WTC11 (cell line): ENCODE measurements at regions not wholly inside any gene's neighbourhood (a gene's known extent, or its start where the extent isn't known, plus 50 kb on each side); places are given as distances from the start of the nearest gene placed in this dataset.

ENCODE experiments used
- ATAC-seq: fragments of 200-7000 bp; cut with Tn5 transposase; 2 replicates; pipeline ENCODE4 v1.10.0; 2021; ENCODE audit warnings: mild to moderate bottlenecking, moderate library complexity
- CTCF ChIA-PET: fragments of 300-600 bp; sonication (Branson Sonifier 250); formaldehyde crosslinking; loops from one replicate; lab custom pipeline; 2021; ENCODE audit warnings: antibody characterized with exemption; lab: Charles Lee
- POLR2A ChIA-PET: fragments of 350-600 bp; sonication (Branson Sonifier 250); formaldehyde crosslinking; loops from one replicate; lab custom pipeline; 2021; ENCODE audit warnings: antibody characterized with exemption; lab: Charles Lee
- DNase-seq: peaks from one replicate; pipeline ENCODE4 v3.0.0; 2021; ENCODE audit warnings: low spot score
- H3K27ac Mint-ChIP-seq: 2 replicates; pipeline ENCODE4 v1.8.0; 2021; ENCODE audit warnings: mixed read lengths
- H3K27me3 Mint-ChIP-seq: 2 replicates; pipeline ENCODE4 v1.8.0; 2021; ENCODE audit warnings: low read depth, mild to moderate bottlenecking, moderate library complexity, mixed read lengths
- H3K36me3 Mint-ChIP-seq: 2 replicates; pipeline ENCODE4 v1.8.0; 2021; ENCODE audit warnings: mixed read lengths
- H3K4me1 Mint-ChIP-seq: 2 replicates; pipeline ENCODE4 v1.8.0; 2022; ENCODE audit warnings: mixed read lengths
- H3K4me3 Mint-ChIP-seq: 2 replicates; pipeline ENCODE4 v1.8.0; 2021; ENCODE audit warnings: mild to moderate bottlenecking, moderate library complexity, mixed read lengths
- H3K9me3 Mint-ChIP-seq: 2 replicates; pipeline ENCODE4 v1.8.0; 2021; ENCODE audit warnings: mixed read lengths
- CREM ChIP-seq: sonication (generic); formaldehyde crosslinking; IDR thresholded peaks from 2 replicates; pipeline ENCODE4 v1.8.1; 2022; ENCODE audit warnings: mild to moderate bottlenecking, missing genetic modification reagents, moderate library complexity
- FOXK1 ChIP-seq: sonication (generic); formaldehyde crosslinking; IDR thresholded peaks from 2 replicates; pipeline ENCODE4 v1.8.0; 2022; ENCODE audit warnings: mild to moderate bottlenecking, moderate library complexity, missing genetic modification reagents
- FOXP1 ChIP-seq: sonication (generic); formaldehyde crosslinking; IDR thresholded peaks from 2 replicates; pipeline ENCODE4 v1.8.0; 2022; ENCODE audit warnings: missing genetic modification reagents, mild to moderate bottlenecking, moderate library complexity, borderline replicate concordance
- GRHL2 ChIP-seq: fragments of 250-450 bp; sonication (Bioruptor Pico); IDR thresholded peaks from 2 replicates; pipeline ENCODE4 v1.8.0; 2022; ENCODE audit warnings: mild to moderate bottlenecking, moderate library complexity; ENCODE audit not compliant: insufficient replicate concordance, severe bottlenecking
- HMGA2 ChIP-seq: fragments of 250-450 bp; sonication (Bioruptor Pico); IDR thresholded peaks from 2 replicates; pipeline ENCODE4 v1.4.0; 2021; ENCODE audit warnings: mild to moderate bottlenecking, moderate library complexity
- JUN ChIP-seq: sonication (generic); formaldehyde crosslinking; IDR thresholded peaks from 2 replicates; pipeline ENCODE4 v1.8.0; 2023; ENCODE audit warnings: mild to moderate bottlenecking, missing genetic modification reagents
- MXD4 ChIP-seq: fragments of 250-450 bp; sonication (Bioruptor Pico); IDR thresholded peaks from 2 replicates; pipeline ENCODE4 v1.8.0; 2021; ENCODE audit warnings: mild to moderate bottlenecking, moderate library complexity, borderline replicate concordance
- NFATC4 ChIP-seq: fragments of 250-450 bp; sonication (Bioruptor Pico); IDR thresholded peaks from 2 replicates; pipeline ENCODE4 v1.9.0; 2021; ENCODE audit warnings: mild to moderate bottlenecking
- NR1H2 ChIP-seq: sonication (generic); formaldehyde crosslinking; IDR thresholded peaks from 2 replicates; pipeline ENCODE4 v1.9.0; 2021; ENCODE audit warnings: mild to moderate bottlenecking, moderate library complexity, missing genetic modification reagents
- NR3C1 ChIP-seq: sonication (generic); formaldehyde crosslinking; conservative IDR thresholded peaks from 2 replicates; pipeline ENCODE4 v1.8.1; 2023; ENCODE audit warnings: low read depth, mild to moderate bottlenecking, missing genetic modification reagents
- OVOL2 ChIP-seq: fragments of 250-450 bp; sonication (Bioruptor Pico); IDR thresholded peaks from 2 replicates; pipeline ENCODE4 v1.9.0; 2021; ENCODE audit warnings: mild to moderate bottlenecking, borderline replicate concordance
- RELA ChIP-seq: sonication (generic); formaldehyde crosslinking; IDR thresholded peaks from 2 replicates; pipeline ENCODE4 v1.8.1; 2022; ENCODE audit warnings: missing genetic modification reagents, mild to moderate bottlenecking, borderline replicate concordance
- RORB ChIP-seq: fragments of 250-450 bp; sonication (Bioruptor Pico); IDR thresholded peaks from 2 replicates; pipeline ENCODE4 v1.9.0; 2021; ENCODE audit warnings: mild to moderate bottlenecking
- TCF7 ChIP-seq: sonication (generic); formaldehyde crosslinking; IDR thresholded peaks from 2 replicates; pipeline ENCODE4 v1.8.0; 2022; ENCODE audit warnings: mild to moderate bottlenecking, low read depth, missing genetic modification reagents, moderate library complexity
- TEAD1 ChIP-seq: sonication (generic); formaldehyde crosslinking; IDR thresholded peaks from 2 replicates; pipeline ENCODE4 v1.8.0; 2022; ENCODE audit warnings: mild to moderate bottlenecking, missing genetic modification reagents
- TEAD4 ChIP-seq: sonication (generic); formaldehyde crosslinking; IDR thresholded peaks from 2 replicates; pipeline ENCODE4 v1.8.0; 2022; ENCODE audit warnings: mild to moderate bottlenecking, missing genetic modification reagents
- TP53 ChIP-seq: sonication (generic); formaldehyde crosslinking; IDR thresholded peaks from 2 replicates; pipeline ENCODE4 v1.8.1; 2023; ENCODE audit warnings: mild to moderate bottlenecking, missing genetic modification reagents
- ZBTB21 ChIP-seq: sonication (generic); formaldehyde crosslinking; IDR thresholded peaks from 2 replicates; pipeline ENCODE4 v1.8.1; 2023; ENCODE audit warnings: mild to moderate bottlenecking, missing genetic modification reagents, borderline replicate concordance
- ZNF121 ChIP-seq: sonication (generic); formaldehyde crosslinking; IDR thresholded peaks from 2 replicates; pipeline ENCODE4 v1.8.0; 2023; ENCODE audit warnings: missing genetic modification reagents
- ZNF138 ChIP-seq: sonication (generic); formaldehyde crosslinking; conservative IDR thresholded peaks from 2 replicates; pipeline ENCODE4 v1.8.1; 2022; ENCODE audit warnings: mild to moderate bottlenecking, moderate library complexity, missing genetic modification reagents
- ZNF263 ChIP-seq: sonication (generic); formaldehyde crosslinking; IDR thresholded peaks from 2 replicates; pipeline ENCODE4 v1.8.1; 2022; ENCODE audit warnings: low read depth, mild to moderate bottlenecking, moderate library complexity, missing genetic modification reagents
- ZNF317 ChIP-seq: sonication (generic); formaldehyde crosslinking; IDR thresholded peaks from 2 replicates; pipeline ENCODE4 v1.8.1; 2023; ENCODE audit warnings: low read depth, mild to moderate bottlenecking, moderate library complexity, missing genetic modification reagents, borderline replicate concordance
- ZNF396 ChIP-seq: fragments of 250-450 bp; sonication (Bioruptor Pico); IDR thresholded peaks from 2 replicates; pipeline ENCODE4 v1.8.0; 2021; ENCODE audit warnings: mild to moderate bottlenecking, moderate library complexity, borderline replicate concordance
- ZNF423 ChIP-seq: fragments of 250-450 bp; sonication (Bioruptor Pico); IDR thresholded peaks from 2 replicates; pipeline ENCODE4 v2.1.2; 2022; ENCODE audit warnings: mild to moderate bottlenecking, moderate library complexity
- TF ChIP-seq, protein P1 (sequence below): fragments of 250-450 bp; sonication (Bioruptor Pico); IDR thresholded peaks from 2 replicates; pipeline ENCODE4 v1.8.0; 2021; ENCODE audit warnings: mild to moderate bottlenecking
- TF ChIP-seq, protein P2 (sequence below): sonication (generic); formaldehyde crosslinking; IDR thresholded peaks from 2 replicates; pipeline ENCODE4 v1.8.0; 2022; ENCODE audit warnings: mild to moderate bottlenecking, missing genetic modification reagents
- TF ChIP-seq, protein P3 (sequence below): sonication (generic); formaldehyde crosslinking; IDR thresholded peaks from 2 replicates; pipeline ENCODE4 v1.8.1; 2022; ENCODE audit warnings: low read depth, mild to moderate bottlenecking, moderate library complexity, missing genetic modification reagents, borderline replicate concordance
- TF ChIP-seq, protein P4 (sequence below): fragments of 250-450 bp; sonication (Bioruptor Pico); IDR thresholded peaks from 2 replicates; pipeline ENCODE4 v1.9.0; 2021; ENCODE audit warnings: mild to moderate bottlenecking
- TF ChIP-seq, protein P5 (sequence below): fragments of 250-450 bp; sonication (Bioruptor Pico); conservative IDR thresholded peaks from 2 replicates; pipeline ENCODE4 v1.9.0; 2021; ENCODE audit warnings: mild to moderate bottlenecking
- TF ChIP-seq, protein P6 (sequence below): sonication (generic); formaldehyde crosslinking; IDR thresholded peaks from 2 replicates; pipeline ENCODE4 v1.8.0; 2022; ENCODE audit warnings: mild to moderate bottlenecking, missing genetic modification reagents

DNA sequence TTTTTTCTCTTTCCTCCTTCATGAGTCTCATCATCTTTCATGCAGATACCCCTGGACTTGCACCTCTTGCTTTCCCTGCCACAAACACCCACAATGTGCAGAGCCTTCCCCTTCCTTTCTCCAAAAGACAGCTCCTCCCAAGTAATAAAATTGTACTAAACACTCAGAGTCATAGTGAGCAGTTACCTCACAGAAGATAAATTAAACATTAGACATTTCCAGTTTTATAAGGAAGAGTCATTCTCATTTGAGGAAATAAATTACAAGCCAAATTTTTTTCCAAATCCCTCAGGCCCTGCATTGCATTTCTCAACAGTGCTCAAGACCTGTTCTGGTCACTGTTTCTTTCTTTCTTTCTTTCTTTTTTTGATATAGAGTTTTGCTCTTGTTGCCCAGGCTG, 131.5 kb downstream of the ATPSCKMT start (continued):
- TF ChIP-seq ZNF121 (CRISPR knock-in tag) (no peak), FOXK1 (CRISPR knock-in tag) (no peak), ZNF423 (CRISPR knock-in tag) (no peak), RORB (CRISPR knock-in tag) (no peak)

DNA sequence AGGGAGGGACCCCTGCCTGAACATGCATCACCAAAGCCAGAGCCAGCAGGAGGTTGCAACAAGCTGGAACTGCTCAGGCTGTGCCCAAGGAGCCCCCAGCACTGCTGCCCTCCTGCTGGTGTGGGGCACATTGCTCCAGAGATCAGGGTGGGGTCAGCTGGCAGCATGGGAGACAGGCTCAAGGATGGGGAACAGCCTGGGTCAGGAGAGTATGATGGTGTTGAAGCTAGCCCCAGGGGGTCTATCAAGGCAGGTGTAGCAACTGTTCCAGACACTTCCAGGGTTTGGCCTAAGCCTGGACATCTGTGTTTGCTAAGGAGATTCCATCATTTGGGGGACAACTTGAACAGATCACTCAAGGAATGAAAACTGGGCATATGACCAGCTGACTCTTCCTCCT, 133.1 kb downstream of the ATPSCKMT start:
- peaks cover 7% of the 10 kb centered on the region for H3K27me3 Mint-ChIP-seq
- ChIA-PET CTCF (interaction anchor here (1.0 to 1.6 kb wide), 4 partner anchors 7 to 282 kb away, joined by 3 to 5 read pairs (median 4); no protein-coding TSS in a partner anchor), POLR2A (no interaction called here)
- H3K36me3 Mint-ChIP-seq, result peaks cover 2% of the 10 kb centered on the region
- TF ChIP-seq TP53 (no peak), ZNF263 (no peak), FOXP1 (no peak), TCF7 (no peak), ZNF138 (CRISPR knock-in tag) (no peak), MXD4 (no peak), NR3C1 (CRISPR knock-in tag) (no peak), ZNF317 (no peak), NR1H2 (CRISPR knock-in tag) (no peak)
- TF ChIP-seq, protein P1, sequence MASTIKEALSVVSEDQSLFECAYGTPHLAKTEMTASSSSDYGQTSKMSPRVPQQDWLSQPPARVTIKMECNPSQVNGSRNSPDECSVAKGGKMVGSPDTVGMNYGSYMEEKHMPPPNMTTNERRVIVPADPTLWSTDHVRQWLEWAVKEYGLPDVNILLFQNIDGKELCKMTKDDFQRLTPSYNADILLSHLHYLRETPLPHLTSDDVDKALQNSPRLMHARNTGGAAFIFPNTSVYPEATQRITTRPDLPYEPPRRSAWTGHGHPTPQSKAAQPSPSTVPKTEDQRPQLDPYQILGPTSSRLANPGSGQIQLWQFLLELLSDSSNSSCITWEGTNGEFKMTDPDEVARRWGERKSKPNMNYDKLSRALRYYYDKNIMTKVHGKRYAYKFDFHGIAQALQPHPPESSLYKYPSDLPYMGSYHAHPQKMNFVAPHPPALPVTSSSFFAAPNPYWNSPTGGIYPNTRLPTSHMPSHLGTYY (CRISPR knock-in tag), result no peak
- no peak overlapping the region for H3K27ac Mint-ChIP-seq
- H3K9me3 Mint-ChIP-seq, result peaks cover 18% of the 10 kb centered on the region
- ATAC-seq, result no peak
- no peak overlapping the region for H3K4me3 Mint-ChIP-seq
- DNase-seq, result no peak
- peaks cover 5% of the 10 kb centered on the region for H3K4me1 Mint-ChIP-seq

DNA sequence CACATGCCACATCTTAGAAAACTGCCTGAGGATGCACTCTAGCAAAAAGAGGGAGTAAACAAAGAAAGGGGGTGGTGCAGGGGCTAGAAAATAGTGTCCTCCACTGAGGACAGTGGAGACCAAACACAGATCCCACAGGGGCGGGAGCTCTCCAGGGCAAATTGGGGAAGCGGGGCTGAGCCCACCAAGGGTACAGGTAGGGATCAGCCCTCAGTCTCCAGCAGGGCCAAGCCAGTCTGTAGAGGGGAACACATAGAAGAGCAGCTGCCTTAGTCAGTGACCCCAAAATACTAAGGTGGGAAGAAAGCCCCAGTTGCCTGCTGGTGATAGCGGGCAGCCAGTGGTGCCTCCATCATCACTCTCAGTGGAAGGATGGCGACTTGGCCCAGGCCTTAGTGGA, 134.0 kb downstream of the ATPSCKMT start:
- ChIA-PET POLR2A (no interaction called here), CTCF (interaction anchor here (1.0 kb wide), 1 partner anchor 281 kb away, joined by 3 read pairs; no protein-coding TSS in a partner anchor)
- peaks cover 2% of the 10 kb centered on the region for H3K36me3 Mint-ChIP-seq
- H3K27me3 Mint-ChIP-seq, result peaks cover 7% of the 10 kb centered on the region
- no peak overlapping the region for H3K27ac Mint-ChIP-seq
- H3K9me3 Mint-ChIP-seq, result peaks cover 18% of the 10 kb centered on the region
- peaks cover 12% of the 10 kb centered on the region for H3K4me1 Mint-ChIP-seq
- TF ChIP-seq NFATC4 (no peak), HMGA2 (CRISPR knock-in tag) (no peak), CREM (CRISPR knock-in tag) (no peak), TEAD4 (no peak), TP53 (no peak), ZBTB21 (CRISPR knock-in tag) (no peak), TCF7 (no peak), RELA (no peak), GRHL2 (CRISPR knock-in tag) (no peak), JUN (CRISPR knock-in tag) (no peak), OVOL2 (CRISPR knock-in tag) (no peak), ZNF396 (no peak), TEAD1 (CRISPR knock-in tag) (no peak)
- TF ChIP-seq, protein P2, sequence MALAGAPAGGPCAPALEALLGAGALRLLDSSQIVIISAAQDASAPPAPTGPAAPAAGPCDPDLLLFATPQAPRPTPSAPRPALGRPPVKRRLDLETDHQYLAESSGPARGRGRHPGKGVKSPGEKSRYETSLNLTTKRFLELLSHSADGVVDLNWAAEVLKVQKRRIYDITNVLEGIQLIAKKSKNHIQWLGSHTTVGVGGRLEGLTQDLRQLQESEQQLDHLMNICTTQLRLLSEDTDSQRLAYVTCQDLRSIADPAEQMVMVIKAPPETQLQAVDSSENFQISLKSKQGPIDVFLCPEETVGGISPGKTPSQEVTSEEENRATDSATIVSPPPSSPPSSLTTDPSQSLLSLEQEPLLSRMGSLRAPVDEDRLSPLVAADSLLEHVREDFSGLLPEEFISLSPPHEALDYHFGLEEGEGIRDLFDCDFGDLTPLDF (CRISPR knock-in tag), result no peak
- TF ChIP-seq, protein P3, sequence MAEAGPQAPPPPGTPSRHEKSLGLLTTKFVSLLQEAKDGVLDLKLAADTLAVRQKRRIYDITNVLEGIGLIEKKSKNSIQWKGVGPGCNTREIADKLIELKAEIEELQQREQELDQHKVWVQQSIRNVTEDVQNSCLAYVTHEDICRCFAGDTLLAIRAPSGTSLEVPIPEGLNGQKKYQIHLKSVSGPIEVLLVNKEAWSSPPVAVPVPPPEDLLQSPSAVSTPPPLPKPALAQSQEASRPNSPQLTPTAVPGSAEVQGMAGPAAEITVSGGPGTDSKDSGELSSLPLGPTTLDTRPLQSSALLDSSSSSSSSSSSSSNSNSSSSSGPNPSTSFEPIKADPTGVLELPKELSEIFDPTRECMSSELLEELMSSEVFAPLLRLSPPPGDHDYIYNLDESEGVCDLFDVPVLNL (CRISPR knock-in tag), result no peak
- TF ChIP-seq, protein P4, sequence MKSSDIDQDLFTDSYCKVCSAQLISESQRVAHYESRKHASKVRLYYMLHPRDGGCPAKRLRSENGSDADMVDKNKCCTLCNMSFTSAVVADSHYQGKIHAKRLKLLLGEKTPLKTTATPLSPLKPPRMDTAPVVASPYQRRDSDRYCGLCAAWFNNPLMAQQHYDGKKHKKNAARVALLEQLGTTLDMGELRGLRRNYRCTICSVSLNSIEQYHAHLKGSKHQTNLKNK (CRISPR knock-in tag), result no peak
- TF ChIP-seq, protein P5, sequence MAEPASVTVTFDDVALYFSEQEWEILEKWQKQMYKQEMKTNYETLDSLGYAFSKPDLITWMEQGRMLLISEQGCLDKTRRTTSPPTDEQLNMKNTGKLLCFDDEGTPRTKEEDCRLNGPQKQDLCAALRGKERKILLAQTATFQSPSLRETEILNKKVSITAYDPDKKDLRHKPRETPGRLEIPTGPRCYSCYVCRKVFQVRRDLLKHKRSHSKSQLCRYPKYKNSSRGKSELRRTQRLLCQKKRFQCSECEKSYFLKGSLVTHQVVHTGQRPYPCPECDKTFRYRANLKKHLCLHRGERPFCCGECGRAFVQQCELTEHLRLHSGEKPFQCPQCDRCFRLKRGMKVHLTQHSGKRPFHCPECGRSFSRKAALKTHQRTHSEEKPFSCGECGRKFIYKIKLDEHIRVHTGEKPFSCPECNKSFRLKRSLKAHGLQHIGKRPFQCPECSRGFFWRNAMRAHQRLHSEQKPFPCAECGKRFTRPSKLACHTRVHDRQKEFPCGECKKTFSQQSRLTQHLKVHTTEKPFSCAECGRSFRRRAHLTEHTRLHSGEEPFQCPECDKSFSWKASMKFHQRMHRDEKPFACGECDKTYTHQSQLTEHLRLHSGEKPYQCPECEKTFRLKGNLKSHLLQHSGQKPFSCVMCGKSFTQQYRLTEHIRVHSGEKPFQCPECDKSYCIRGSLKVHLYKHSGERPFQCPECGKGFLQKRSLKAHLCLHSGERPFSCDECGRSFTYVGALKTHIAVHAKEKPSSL (CRISPR knock-in tag), result no peak
- TF ChIP-seq, protein P6, sequence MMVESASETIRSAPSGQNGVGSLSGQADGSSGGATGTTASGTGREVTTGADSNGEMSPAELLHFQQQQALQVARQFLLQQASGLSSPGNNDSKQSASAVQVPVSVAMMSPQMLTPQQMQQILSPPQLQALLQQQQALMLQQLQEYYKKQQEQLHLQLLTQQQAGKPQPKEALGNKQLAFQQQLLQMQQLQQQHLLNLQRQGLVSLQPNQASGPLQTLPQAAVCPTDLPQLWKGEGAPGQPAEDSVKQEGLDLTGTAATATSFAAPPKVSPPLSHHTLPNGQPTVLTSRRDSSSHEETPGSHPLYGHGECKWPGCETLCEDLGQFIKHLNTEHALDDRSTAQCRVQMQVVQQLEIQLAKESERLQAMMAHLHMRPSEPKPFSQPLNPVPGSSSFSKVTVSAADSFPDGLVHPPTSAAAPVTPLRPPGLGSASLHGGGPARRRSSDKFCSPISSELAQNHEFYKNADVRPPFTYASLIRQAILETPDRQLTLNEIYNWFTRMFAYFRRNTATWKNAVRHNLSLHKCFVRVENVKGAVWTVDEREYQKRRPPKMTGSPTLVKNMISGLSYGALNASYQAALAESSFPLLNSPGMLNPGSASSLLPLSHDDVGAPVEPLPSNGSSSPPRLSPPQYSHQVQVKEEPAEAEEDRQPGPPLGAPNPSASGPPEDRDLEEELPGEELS, result no peak
- ATAC-seq (no peak), DNase-seq (no peak)
- no peak overlapping the region for H3K4me3 Mint-ChIP-seq
